ENCODE measurements at regions not wholly inside any gene's neighbourhood (a gene's known extent, or its start where the extent isn't known, plus 50 kb on each side); places are given as distances from the start of the nearest gene placed in this dataset.

- no peaks in the 10 kb centered on the region for H3K9me3 ChIP-seq (ENCODE audit: control insufficient read depth, low read depth, low read length)
- no peak overlapping the region for H3K4me3 ChIP-seq (ENCODE audit: control insufficient read depth in 2 of 3, extremely low read depth in 1 of 3, insufficient read depth in 2 of 3, low read depth in 1 of 3, low read length in 3 of 3)
- H3K79me2 ChIP-seq (ENCODE audit: control insufficient read depth, insufficient read depth, low read length): no peaks in the 10 kb centered on the region
- dilution Hi-C loops (cut with MboI; ENCODE audit: extremely low pct_ligation_motif_present, low sequenced_read_pairs): no loop called here
- DNase-seq (ENCODE audit: low read depth, low spot score) (no peak), FAIRE-seq (no peak)
- no peak for TF ChIP-seq EZH2 (IDR thresholded peaks at IDR 0.05; ENCODE audit: low read length)
- no peak for TF ChIP-seq CTCF (optimal IDR thresholded peaks at IDR 0.05 in 1 of 3, IDR thresholded peaks at IDR 0.05 in 1 of 3, conservative IDR thresholded peaks at IDR 0.05 in 1 of 3; ENCODE audit: extremely low read depth in 1 of 3, insufficient read depth in 2 of 3, low read length in 3 of 3)
- H3K4me1 ChIP-seq (ENCODE audit: control insufficient read depth, extremely low read depth, insufficient read depth, low read length): peaks cover 6% of the 10 kb centered on the region
- no peaks in the 10 kb centered on the region for H3K36me3 ChIP-seq (ENCODE audit: control insufficient read depth in 2 of 2, extremely low read depth in 1 of 2, insufficient read depth in 2 of 2, low read length in 2 of 2)
- H3K27ac ChIP-seq (ENCODE audit: control insufficient read depth, insufficient read depth, low read length): no peak overlapping the region
- H3K27me3 ChIP-seq (ENCODE audit: control insufficient read depth, extremely low read depth, insufficient read depth, low read length): no peaks in the 10 kb centered on the region
- H3K9me1 ChIP-seq (ENCODE audit: control insufficient read depth, extremely low read depth, insufficient read depth, low read length): peaks cover 2% of the 10 kb centered on the region
- no peak overlapping the region for H2AFZ ChIP-seq (ENCODE audit: control insufficient read depth, low read length)
- H4K20me1 ChIP-seq (ENCODE audit: control insufficient read depth, extremely low read depth, insufficient read depth, low read length): no peaks in the 10 kb centered on the region
- H3K4me2 ChIP-seq (ENCODE audit: control insufficient read depth, extremely low read depth, insufficient read depth, low read depth, low read length): no peak overlapping the region
- no peak overlapping the region for H3K9ac ChIP-seq (ENCODE audit: control insufficient read depth, extremely low read depth, insufficient read depth, low read length)
Observed at GRCh38 chr10:31739146-31739545, 189.5 kb downstream of the ARHGAP12 start.

GRCh38 chr10:31731711-31732110 lies 196.9 kb downstream of the ARHGAP12 start:
- dilution Hi-C loops (cut with MboI; ENCODE audit: extremely low pct_ligation_motif_present, low sequenced_read_pairs): no loop called here
- no peak for TF ChIP-seq EZH2 (IDR thresholded peaks at IDR 0.05; ENCODE audit: low read length)
- no peak for TF ChIP-seq CTCF (optimal IDR thresholded peaks at IDR 0.05 in 1 of 3, IDR thresholded peaks at IDR 0.05 in 1 of 3, conservative IDR thresholded peaks at IDR 0.05 in 1 of 3; ENCODE audit: extremely low read depth in 1 of 3, insufficient read depth in 2 of 3, low read length in 3 of 3)
- Histone ChIP-seq H3K9ac (ENCODE audit: control insufficient read depth, extremely low read depth, insufficient read depth, low read length) (no peak overlapping the region), H3K4me1 (ENCODE audit: control insufficient read depth, extremely low read depth, insufficient read depth, low read length) (no peaks in the 10 kb centered on the region), H3K27me3 (ENCODE audit: control insufficient read depth, extremely low read depth, insufficient read depth, low read length) (peaks cover 5% of the 10 kb centered on the region), H3K36me3 (ENCODE audit: control insufficient read depth in 2 of 2, extremely low read depth in 1 of 2, insufficient read depth in 2 of 2, low read length in 2 of 2) (no peaks in the 10 kb centered on the region), H2AFZ (ENCODE audit: control insufficient read depth, low read length) (no peak overlapping the region), H3K9me1 (ENCODE audit: control insufficient read depth, extremely low read depth, insufficient read depth, low read length) (no peaks in the 10 kb centered on the region), H3K79me2 (ENCODE audit: control insufficient read depth, insufficient read depth, low read length) (no peaks in the 10 kb centered on the region), H3K4me2 (ENCODE audit: control insufficient read depth, extremely low read depth, insufficient read depth, low read depth, low read length) (no peak overlapping the region), H3K27ac (ENCODE audit: control insufficient read depth, insufficient read depth, low read length) (no peak overlapping the region), H3K9me3 (ENCODE audit: control insufficient read depth, low read depth, low read length) (no peaks in the 10 kb centered on the region), H4K20me1 (ENCODE audit: control insufficient read depth, extremely low read depth, insufficient read depth, low read length) (no peaks in the 10 kb centered on the region), H3K4me3 (ENCODE audit: control insufficient read depth in 2 of 3, extremely low read depth in 1 of 3, insufficient read depth in 2 of 3, low read depth in 1 of 3, low read length in 3 of 3) (no peak overlapping the region)
- no peak for FAIRE-seq
- no peak for DNase-seq (ENCODE audit: low read depth, low spot score)
